NCI-H187 treated with DMSO at 0.1 percent for 48 hours (cell line): ENCODE measurements at regions not wholly inside any gene's neighbourhood (a gene's known extent, or its start where the extent isn't known, plus 50 kb on each side); places are given as distances from the start of the nearest gene placed in this dataset.

Experiments used
- DNase-seq: peaks from one replicate; lab custom pipeline; 2025; lab: John Stamatoyannopoulos, UW

GRCh38 chr18:76771192-76771799 is 51.1 kb upstream of the ZNF236 start:
- no peak for DNase-seq

GRCh38 chr18:76767954-76768353 is 54.4 kb upstream of the ZNF236 start:
- DNase-seq = no peak

- DNase-seq = no peak
These were observed 55.9 kb upstream of the ZNF236 start for GRCh38 chr18:76766429-76766828.

GRCh38 chr18:76765649-76766048 is 56.7 kb upstream of the ZNF236 start:
- no peak for DNase-seq

GRCh38 chr18:76764291-76764901 is 58.0 kb upstream of the ZNF236 start:
- no peak for DNase-seq

GRCh38 chr18:76759056-76759455 is 63.3 kb upstream of the ZNF236 start:
- DNase-seq = no peak

GRCh38 chr18:76757925-76758324 is 64.4 kb upstream of the ZNF236 start:
- DNase-seq = no peak

- no peak for DNase-seq
These were observed 65.0 kb upstream of the ZNF236 start for GRCh38 chr18:76757335-76757734.

GRCh38 chr18:76756531-76757253 is 65.7 kb upstream of the ZNF236 start:
- no peak for DNase-seq

- no peak for DNase-seq
These were observed 68.0 kb upstream of the ZNF236 start for GRCh38 chr18:76754351-76754750.

GRCh38 chr18:76752400-76752799 is 70.0 kb upstream of the ZNF236 start:
- no peak for DNase-seq

GRCh38 chr18:76750917-76751890 is 71.2 kb upstream of the ZNF236 start:
- DNase-seq = no peak

GRCh38 chr18:76750269-76750668 is 72.1 kb upstream of the ZNF236 start:
- no peak for DNase-seq

- no peak for DNase-seq
These were observed 74.7 kb upstream of the ZNF236 start for GRCh38 chr18:76747676-76748075.

- no peak for DNase-seq
These were observed 81.0 kb upstream of the ZNF236 start for GRCh38 chr18:76741346-76741745.

GRCh38 chr18:76736309-76736708 is 86.0 kb upstream of the ZNF236 start:
- no peak for DNase-seq

GRCh38 chr18:76730901-76731300 is 91.5 kb upstream of the ZNF236 start:
- DNase-seq = no peak

GRCh38 chr18:76727589-76727988 is 94.8 kb upstream of the ZNF236 start:
- DNase-seq = no peak

GRCh38 chr18:76725445-76725844 is 96.9 kb upstream of the ZNF236 start:
- DNase-seq = no peak

GRCh38 chr18:76722224-76723061 is 99.9 kb upstream of the ZNF236 start:
- DNase-seq = no peak
